IMR-90 (cell line): ENCODE measurements at regions not wholly inside any gene's neighbourhood (a gene's known extent, or its start where the extent isn't known, plus 50 kb on each side); places are given as distances from the start of the nearest gene placed in this dataset.
A peak's percentile ranks its signal among the peaks of the same experiment; 100 is the strongest.

Experiments used
- ATAC-seq: fragments of 200-7000 bp; cut with Tn5 transposase; 2 replicates; pipeline ENCODE4 v1.9.1; 2020; ENCODE audit warnings: low read depth, mild to moderate bottlenecking, moderate library complexity
- BruUV-seq: library from RNA; stranded (reverse); fragments of 400-500 nt; replicated peaks from 2 replicates; lab custom pipeline; 2021; lab: Mats Ljungman, UMichigan
- CTCF ChIA-PET: fragments of 300-600 bp; formaldehyde crosslinking; extraction: SDS; loops from one replicate; lab custom pipeline; 2021; ENCODE audit warnings: antibody characterized with exemption; lab: Yijun Ruan, JAX
- POLR2A ChIA-PET: fragments of 300-600 bp; sonication (Branson Sonifier 250); formaldehyde crosslinking; loops from one replicate; lab custom pipeline; 2022; ENCODE audit warnings: antibody characterized with exemption; ENCODE audit not compliant: unreplicated experiment; lab: Charles Lee
- DNase-seq: peaks from one replicate; pipeline ENCODE4 v3.0.0; 2013
- H2AFZ ChIP-seq: replicated peaks from 2 replicates; pipeline ENCODE3; 2013; ENCODE audit warnings: low read length, mild to moderate bottlenecking; ENCODE audit not compliant: poor library complexity
- H2AK5ac ChIP-seq: 2 replicates; pipeline ENCODE4 v1.6.1; 2013; ENCODE audit warnings: low read depth, low read length, inconsistent platforms
- H2AK9ac ChIP-seq: replicated peaks from 2 replicates; pipeline ENCODE3; 2013; ENCODE audit warnings: mild to moderate bottlenecking, low read depth, low read length, moderate library complexity; ENCODE audit not compliant: poor library complexity
- H2BK120ac ChIP-seq: 2 replicates; pipeline ENCODE4 v1.6.1; 2013; ENCODE audit warnings: low read depth, low read length, inconsistent platforms
- H2BK15ac ChIP-seq: 3 replicates; pipeline ENCODE4 v1.6.1; 2013; ENCODE audit warnings: low read depth, low read length, inconsistent platforms
- H2BK20ac ChIP-seq: 2 replicates; pipeline ENCODE4 v1.6.1; 2013; ENCODE audit warnings: low read depth, mild to moderate bottlenecking, inconsistent platforms, low read length, moderate library complexity
- H2BK5ac ChIP-seq: 2 replicates; pipeline ENCODE4 v1.6.1; 2013; ENCODE audit warnings: mild to moderate bottlenecking, low read depth, low read length, inconsistent platforms; ENCODE audit not compliant: poor library complexity, severe bottlenecking
- H3K14ac ChIP-seq: replicated peaks from 2 replicates; pipeline ENCODE4 v1.6.1; 2013; ENCODE audit warnings: low read depth, low read length, inconsistent platforms
- H3K18ac ChIP-seq: 2 replicates; pipeline ENCODE4 v1.6.1; 2013; ENCODE audit warnings: low read depth, low read length, control low read depth
- H3K23ac ChIP-seq: 2 replicates; pipeline ENCODE4 v1.6.1; 2013; ENCODE audit warnings: low read depth, low read length, inconsistent platforms
- H3K27ac ChIP-seq: 2 replicates; pipeline ENCODE4 v1.5.1; 2013; ENCODE audit warnings: mild to moderate bottlenecking, control low read depth, low read length; ENCODE audit not compliant: insufficient read depth
- H3K27me3 ChIP-seq: 2 replicates; pipeline ENCODE4 v1.6.1; 2013; ENCODE audit warnings: low read length; ENCODE audit not compliant: control insufficient read depth, insufficient read depth
- H3K36me3 ChIP-seq: 2 replicates; pipeline ENCODE4 v1.6.1; 2013; ENCODE audit warnings: low read length, mixed read lengths; ENCODE audit not compliant: control insufficient read depth, insufficient read depth
- H3K4ac ChIP-seq: 2 replicates; pipeline ENCODE4 v1.6.1; 2013; ENCODE audit warnings: low read depth, low read length, inconsistent platforms
- H3K4me1 ChIP-seq: 2 replicates; pipeline ENCODE4 v1.6.1; 2013; ENCODE audit warnings: low read length, mixed read lengths; ENCODE audit not compliant: control insufficient read depth, insufficient read depth
- H3K4me2 ChIP-seq: 2 replicates; pipeline ENCODE4 v1.6.1; 2013; ENCODE audit warnings: low read depth, mild to moderate bottlenecking, control low read depth, low read length, moderate library complexity
- H3K4me3 ChIP-seq: 2 replicates; pipeline ENCODE4 v1.5.1; 2013; ENCODE audit warnings: low read depth, mild to moderate bottlenecking, control low read depth, low read length, moderate library complexity; ENCODE audit not compliant: insufficient read depth
- H3K56ac ChIP-seq: 2 replicates; pipeline ENCODE4 v1.6.1; 2013; ENCODE audit warnings: low read length, inconsistent platforms; ENCODE audit not compliant: insufficient read depth; ENCODE audit errors: extremely low read depth
- H3K79me1 ChIP-seq, 2 experiments: 2 replicates each; pipeline ENCODE4 v1.6.1; 2013; ENCODE audit warnings: low read length in 2 of 2, inconsistent platforms in 1 of 2, low read depth in 1 of 2
- H3K9ac ChIP-seq: 2 replicates; pipeline ENCODE4 v1.6.1; 2013; ENCODE audit warnings: low read depth, low read length, control low read depth
- H3K9me1 ChIP-seq: 2 replicates; pipeline ENCODE4 v1.6.1; 2013; ENCODE audit warnings: low read length, inconsistent platforms; ENCODE audit not compliant: insufficient read depth
- H3K9me3 ChIP-seq: 2 replicates; pipeline ENCODE4 v1.6.1; 2013; ENCODE audit warnings: low read length; ENCODE audit not compliant: control insufficient read depth, insufficient read depth
- H4K20me1 ChIP-seq: 2 replicates; pipeline ENCODE4 v1.6.1; 2013; ENCODE audit warnings: low read length, inconsistent platforms; ENCODE audit not compliant: insufficient read depth
- H4K5ac ChIP-seq: 2 replicates; pipeline ENCODE4 v1.6.1; 2013; ENCODE audit warnings: mild to moderate bottlenecking, low read depth, low read length, control low read depth
- H4K8ac ChIP-seq, 2 experiments: 2 replicates each; pipeline ENCODE4 v1.6.1; 2013; ENCODE audit warnings: low read depth in 2 of 2, low read length in 2 of 2, control low read depth in 1 of 2, inconsistent platforms in 1 of 2
- H4K91ac ChIP-seq: 2 replicates; pipeline ENCODE4 v1.6.1; 2013; ENCODE audit warnings: low read depth, low read length, inconsistent platforms; ENCODE audit not compliant: insufficient read depth
- BHLHE40 ChIP-seq: fragments of 150-350 bp; IDR thresholded peaks from 2 replicates; pipeline ENCODE4 v1.6.1; 2016; ENCODE audit warnings: mild to moderate bottlenecking, low read depth, low read length
- CEBPB ChIP-seq: IDR thresholded peaks from 2 replicates; pipeline ENCODE4 v1.6.1; 2012; ENCODE audit warnings: low read depth, low read length, improper control_type of control experiment
- CTCF ChIP-seq: conservative IDR thresholded peaks from 2 replicates; pipeline ENCODE4 v1.5.1; 2012; ENCODE audit warnings: mild to moderate bottlenecking, low read depth, low read length, improper control_type of control experiment
- MAFK ChIP-seq: IDR thresholded peaks from 2 replicates; pipeline ENCODE4 v1.6.1; 2012; ENCODE audit warnings: low read depth, low read length, improper control_type of control experiment
- MAZ ChIP-seq: IDR thresholded peaks from 2 replicates; pipeline ENCODE4 v1.6.1; 2012; ENCODE audit warnings: low read depth, mild to moderate bottlenecking, low read length, improper control_type of control experiment, moderate library complexity, borderline replicate concordance
- POLR2A ChIP-seq: IDR thresholded peaks from 2 replicates; pipeline ENCODE4 v1.6.1; 2012; ENCODE audit warnings: mild to moderate bottlenecking, low read depth, low read length
- RAD21 ChIP-seq: IDR thresholded peaks from 2 replicates; pipeline ENCODE4 v1.6.1; 2012; ENCODE audit warnings: low read length, improper control_type of control experiment
- RCOR1 ChIP-seq: IDR thresholded peaks from 2 replicates; pipeline ENCODE4 v1.6.1; 2012; ENCODE audit warnings: mild to moderate bottlenecking, low read length, improper control_type of control experiment; ENCODE audit not compliant: insufficient replicate concordance
- RFX5 ChIP-seq: IDR thresholded peaks from 2 replicates; pipeline ENCODE4 v1.8.0; 2012; ENCODE audit warnings: low read depth, mild to moderate bottlenecking, low read length, moderate library complexity
- SMC3 ChIP-seq: fragments of 150-350 bp; IDR thresholded peaks from 2 replicates; pipeline ENCODE4 v1.6.1; 2016; ENCODE audit warnings: low read depth, mild to moderate bottlenecking, antibody characterized with exemption, low read length, moderate library complexity
- USF2 ChIP-seq: fragments of 150-350 bp; IDR thresholded peaks from 2 replicates; pipeline ENCODE4 v1.6.1; 2017; ENCODE audit warnings: mild to moderate bottlenecking, antibody characterized with exemption, low read length, low read depth
- WGBS, 2 experiments: methylation state at CpG; one replicate each; pipeline versions ENCODE4 v1.1.5 to v1.1.7; 2013; ENCODE audit warnings: missing lambda C conversion rate in 2 of 2; ENCODE audit not compliant: insufficient read length in 1 of 2; ENCODE audit errors: extremely low coverage in 2 of 2; 5-methylcytosine and 5-hydroxymethylcytosine counted together
- dilution Hi-C: fragments of 300-500 bp; cut with HindIII; formaldehyde crosslinking; loops from one replicate; pipeline ENCODE4 v1.14.3; 2018; ENCODE audit warnings: low sequenced_read_pairs; ENCODE audit not compliant: unreplicated experiment
- in situ Hi-C: fragments of 300-500 bp; cut with MboI; formaldehyde crosslinking; loops from 3 replicates; pipeline ENCODE4 v1.14.3; 2019; ENCODE audit warnings: low sequenced_read_pairs, inconsistent platforms, mixed read lengths
- intact Hi-C: fragments of 100-400 bp; cut with micrococcal nuclease; formaldehyde crosslinking; loops from 2 replicates; pipeline ENCODE4 v1.10.0; 2022
- TF ChIP-seq, protein P1 (sequence below): fragments of 150-350 bp; IDR thresholded peaks from 2 replicates; pipeline ENCODE4 v1.6.1; 2016; ENCODE audit warnings: low read depth, mild to moderate bottlenecking, low read length, moderate library complexity, borderline replicate concordance

DNA sequence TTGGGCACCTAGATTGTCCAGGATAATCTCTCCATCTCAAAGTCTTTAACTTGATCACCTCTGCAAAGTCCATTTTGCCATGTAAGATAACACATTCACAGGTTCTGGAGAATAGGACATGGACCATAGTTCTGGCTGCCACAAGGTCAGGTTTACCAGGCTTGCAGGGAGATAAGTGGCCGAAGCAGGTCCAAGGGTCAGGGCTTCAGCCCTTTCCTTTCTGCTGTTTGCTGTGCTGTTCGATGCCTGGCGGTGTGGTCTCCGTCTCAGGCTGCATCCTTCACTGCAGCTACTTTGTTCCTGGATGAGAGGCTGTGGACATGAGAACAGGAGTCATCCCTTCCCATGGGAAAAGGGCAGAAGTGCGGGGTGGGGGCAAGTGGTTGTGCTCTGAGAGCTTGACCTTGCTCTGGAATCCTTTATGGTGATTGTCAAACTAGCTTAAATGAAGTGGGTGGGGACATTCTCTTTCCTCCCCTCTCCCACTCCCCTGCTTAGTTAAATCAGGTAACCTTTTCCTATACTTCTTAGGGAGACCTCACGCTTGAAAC lies 320.2 kb upstream of the C2CD4B start:
- Histone ChIP-seq H3K4ac (no peak overlapping the region; the same call in 1 of the 2 replicates), H3K14ac (no peak overlapping the region), H3K27ac (no peak overlapping the region), H3K79me1 (peaks cover 9 to 10% of the 10 kb centered on the region in 2 experiments; a peak in 2 of 4 replicates), H2AK5ac (0 out of 2 replicates have a peak overlapping the region, but pooled peaks have one; percentile 21), H2BK20ac (no peak overlapping the region), H2AK9ac (no peak overlapping the region), H3K4me2 (no peak overlapping the region), H3K18ac (peak overlapping the region; percentile 9; the same call in 1 of the 2 replicates), H3K4me1 (peaks cover 17% of the 10 kb centered on the region), H4K8ac (no peak overlapping the region), H3K56ac (no peak overlapping the region), H4K91ac (peak overlapping the region; percentile 53; the same call in 1 of the 2 replicates), H3K27me3 (no peaks in the 10 kb centered on the region), H2AFZ (no peak overlapping the region), H4K5ac (peak overlapping the region; percentile 2; the same call in 1 of the 2 replicates), H3K36me3 (no peaks in the 10 kb centered on the region), H3K4me3 (no peak overlapping the region), H2BK15ac (no peak overlapping the region), H3K9ac (no peak overlapping the region), H2BK5ac (no peak overlapping the region), H3K23ac (no peak overlapping the region), H2BK120ac (no peak overlapping the region), H3K9me3 (no peaks in the 10 kb centered on the region), H3K9me1 (peaks cover 11% of the 10 kb centered on the region), H4K20me1 (peaks cover 4% of the 10 kb centered on the region; the same call in 1 of the 2 replicates)
- dilution Hi-C loops (no loop called here), intact Hi-C loops (no loop called here), in situ Hi-C loops (no loop called here)
- POLR2A ChIA-PET = no interaction called here
- no peak for ATAC-seq
- TF ChIP-seq USF2 = no peak
- TF ChIP-seq RCOR1 = no peak
- no peak for TF ChIP-seq MAFK
- no peak for TF ChIP-seq CEBPB
- no peak for TF ChIP-seq RFX5
- no peak for TF ChIP-seq SMC3
- no peak for TF ChIP-seq POLR2A
- no peak for TF ChIP-seq CTCF
- no peak for TF ChIP-seq BHLHE40
- no peak for TF ChIP-seq MAZ
- no peak for TF ChIP-seq RAD21
- TF ChIP-seq, protein P1, sequence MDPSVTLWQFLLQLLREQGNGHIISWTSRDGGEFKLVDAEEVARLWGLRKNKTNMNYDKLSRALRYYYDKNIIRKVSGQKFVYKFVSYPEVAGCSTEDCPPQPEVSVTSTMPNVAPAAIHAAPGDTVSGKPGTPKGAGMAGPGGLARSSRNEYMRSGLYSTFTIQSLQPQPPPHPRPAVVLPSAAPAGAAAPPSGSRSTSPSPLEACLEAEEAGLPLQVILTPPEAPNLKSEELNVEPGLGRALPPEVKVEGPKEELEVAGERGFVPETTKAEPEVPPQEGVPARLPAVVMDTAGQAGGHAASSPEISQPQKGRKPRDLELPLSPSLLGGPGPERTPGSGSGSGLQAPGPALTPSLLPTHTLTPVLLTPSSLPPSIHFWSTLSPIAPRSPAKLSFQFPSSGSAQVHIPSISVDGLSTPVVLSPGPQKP = no peak
- WGBS, 2 experiments = no CpG with 5 or more reads among the region's 6 CpGs
- CTCF ChIA-PET = no interaction called here
- DNase-seq = no peak
- no TSS peak for BruUV-seq
